GM23338 (cell line): ENCODE measurements at regions not wholly inside any gene's neighbourhood (a gene's known extent, or its start where the extent isn't known, plus 50 kb on each side); places are given as distances from the start of the nearest gene placed in this dataset.

Experiments
- ATAC-seq: fragments of 200-7000 bp; cut with Tn5 transposase; 3 replicates; pipeline ENCODE4 v1.9.1; 2020
- DNase-seq: peaks from one replicate; pipeline ENCODE4 v3.0.0-alpha.2; 2015; ENCODE audit warnings: low spot score
- H2AFZ ChIP-seq: fragments of 200-600 bp; sonication (generic); 2 replicates; pipeline ENCODE4 v1.8.0; 2016; ENCODE audit warnings: antibody characterized with exemption, mild to moderate bottlenecking, moderate library complexity
- H3F3A ChIP-seq: fragments of 200-600 bp; sonication (generic); replicated peaks from 2 replicates; pipeline ENCODE4 v1.8.0; 2017; ENCODE audit warnings: antibody characterized with exemption, mixed run types, low read depth
- H3K27ac ChIP-seq: fragments of 200-600 bp; sonication (generic); 2 replicates; pipeline ENCODE4 v1.6.1; 2016; ENCODE audit warnings: low read depth
- H3K27me3 ChIP-seq: fragments of 200-600 bp; sonication (generic); 2 replicates; pipeline ENCODE4 v1.8.0; 2016; ENCODE audit warnings: mild to moderate bottlenecking, mixed run types, moderate library complexity; ENCODE audit not compliant: insufficient read depth
- H3K36me3 ChIP-seq: fragments of 200-600 bp; sonication (generic); 2 replicates; pipeline ENCODE4 v1.8.0; 2016; ENCODE audit warnings: mild to moderate bottlenecking; ENCODE audit not compliant: insufficient read depth
- H3K4me1 ChIP-seq: fragments of 200-600 bp; sonication (generic); 2 replicates; pipeline ENCODE4 v1.8.0; 2016; ENCODE audit warnings: mild to moderate bottlenecking, moderate library complexity; ENCODE audit not compliant: insufficient read depth
- H3K4me2 ChIP-seq: fragments of 200-600 bp; sonication (generic); 2 replicates; pipeline ENCODE4 v1.7.1; 2017; ENCODE audit warnings: mixed run types
- H3K4me3 ChIP-seq: fragments of 200-600 bp; sonication (generic); 2 replicates; pipeline ENCODE4 v1.6.1; 2016; ENCODE audit warnings: mixed run types
- H3K79me2 ChIP-seq: fragments of 200-600 bp; sonication (generic); replicated peaks from 2 replicates; pipeline ENCODE4 v1.8.0; 2017; ENCODE audit warnings: mild to moderate bottlenecking; ENCODE audit not compliant: insufficient read depth
- H3K9me2 ChIP-seq: fragments of 200-600 bp; sonication (generic); 2 replicates; pipeline ENCODE4 v1.8.0; 2017; ENCODE audit not compliant: insufficient read depth
- H4K20me1 ChIP-seq: fragments of 200-600 bp; sonication (generic); replicated peaks from 2 replicates; pipeline ENCODE4 v1.8.0; 2017; ENCODE audit warnings: mild to moderate bottlenecking; ENCODE audit not compliant: insufficient read depth
- H3K27ac Mint-ChIP-seq: 2 replicates; pipeline ENCODE4 v1.8.0; 2020; ENCODE audit warnings: inconsistent platforms, mild to moderate bottlenecking, moderate library complexity, mixed read lengths
- H3K27me3 Mint-ChIP-seq: 3 replicates; pipeline ENCODE4 v1.8.0; 2022; ENCODE audit warnings: low read depth, mild to moderate bottlenecking, moderate library complexity, mixed read lengths, inconsistent platforms; ENCODE audit not compliant: insufficient read depth, poor library complexity
- H3K36me3 Mint-ChIP-seq: 3 replicates; pipeline ENCODE4 v1.8.0; 2021; ENCODE audit warnings: low read depth, mild to moderate bottlenecking, inconsistent platforms, moderate library complexity, mixed read lengths
- H3K4me1 Mint-ChIP-seq: 3 replicates; pipeline ENCODE4 v1.8.0; 2020; ENCODE audit warnings: mild to moderate bottlenecking, inconsistent platforms, mixed read lengths
- H3K4me3 Mint-ChIP-seq: 3 replicates; pipeline ENCODE4 v1.8.0; 2021; ENCODE audit warnings: moderate library complexity, mild to moderate bottlenecking, inconsistent platforms, mixed read lengths
- H3K9me3 Mint-ChIP-seq: 3 replicates; pipeline ENCODE4 v1.8.0; 2020; ENCODE audit warnings: moderate library complexity, mild to moderate bottlenecking, inconsistent platforms, mixed read lengths
- EZH2 ChIP-seq: fragments of 200-600 bp; sonication (generic); IDR thresholded peaks from one replicate; pipeline ENCODE4 v1.8.0; 2017; ENCODE audit warnings: antibody characterized with exemption, mild to moderate bottlenecking, low read depth; ENCODE audit not compliant: unreplicated experiment
- EZH2phosphoT487 ChIP-seq: fragments of 200-600 bp; sonication (generic); IDR thresholded peaks from one replicate; pipeline ENCODE4 v1.8.1; 2018; ENCODE audit warnings: antibody characterized with exemption; ENCODE audit not compliant: unreplicated experiment
- JUNB ChIP-seq: IDR thresholded peaks from one replicate; pipeline ENCODE4 v1.6.1; 2016; ENCODE audit warnings: antibody characterized with exemption; ENCODE audit not compliant: unreplicated experiment
- NANOG ChIP-seq: IDR thresholded peaks from 2 replicates; pipeline ENCODE4 v1.6.1; 2016; ENCODE audit warnings: antibody characterized with exemption, borderline replicate concordance
- STAT1 ChIP-seq: IDR thresholded peaks from one replicate; pipeline ENCODE4 v1.6.1; 2016; ENCODE audit warnings: antibody characterized with exemption; ENCODE audit not compliant: unreplicated experiment
- ZNF114 ChIP-seq: fragments of 250-450 bp; sonication (Bioruptor Pico); IDR thresholded peaks from 2 replicates; pipeline ENCODE4 v1.5.0; 2020; ENCODE audit warnings: mild to moderate bottlenecking, moderate library complexity
- ZNF331 ChIP-seq: fragments of 250-450 bp; sonication (Bioruptor Pico); IDR thresholded peaks from 2 replicates; pipeline ENCODE4 v1.5.0; 2020; ENCODE audit warnings: low read depth, mild to moderate bottlenecking, moderate library complexity
- TF ChIP-seq, protein P1 (sequence below): IDR thresholded peaks from 2 replicates; pipeline ENCODE4 v1.6.1; 2016; ENCODE audit warnings: antibody characterized with exemption
- TF ChIP-seq, protein P2 (sequence below): fragments of 250-450 bp; sonication (Bioruptor Pico); IDR thresholded peaks from 2 replicates; pipeline ENCODE4 v1.5.0; 2020; ENCODE audit warnings: mild to moderate bottlenecking, moderate library complexity

DNA sequence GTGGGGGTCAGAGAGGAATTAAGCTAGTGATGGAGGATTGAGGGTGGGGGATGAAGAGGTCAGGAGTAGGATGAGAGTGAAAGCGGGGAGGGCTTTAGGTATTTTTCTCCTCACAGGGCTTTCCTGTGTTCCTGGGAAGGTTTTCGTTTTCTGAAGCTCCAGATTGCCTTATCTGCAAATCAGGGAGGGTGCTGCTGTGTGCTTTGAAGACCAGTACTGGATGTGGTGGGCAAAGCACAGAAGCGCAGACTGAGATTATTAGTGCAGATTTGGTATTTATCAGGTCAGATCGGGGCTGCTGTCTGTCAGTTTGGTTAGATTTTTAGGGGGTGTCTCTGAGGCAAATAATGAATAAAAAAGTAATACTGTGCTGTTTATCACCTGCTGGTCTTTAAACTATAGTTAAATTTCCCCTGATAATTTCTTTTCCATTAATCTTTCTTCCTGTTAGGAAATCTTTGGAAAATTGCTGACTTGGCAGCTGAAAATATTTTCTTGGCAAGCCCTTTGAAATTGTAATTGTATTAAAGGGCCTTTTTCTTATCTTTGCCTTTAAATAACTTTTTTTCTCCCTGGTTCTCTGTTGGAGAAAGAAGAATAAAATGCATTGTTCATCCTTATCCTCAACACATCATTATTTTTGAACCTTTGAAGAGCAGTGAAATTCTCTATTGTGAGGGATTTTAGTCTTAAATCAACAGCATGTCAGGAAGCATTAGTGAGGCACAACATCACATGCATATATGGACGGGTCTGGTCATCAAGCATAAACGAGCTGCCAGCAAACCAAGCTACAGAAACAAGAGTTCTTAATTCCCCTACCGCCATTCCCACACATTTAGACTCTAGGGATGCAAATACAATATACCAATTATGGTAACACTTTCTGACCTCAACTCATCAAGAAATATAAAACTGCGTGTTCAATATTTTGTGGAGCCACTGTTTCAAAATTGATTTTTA is 139.6 kb downstream of the S1PR1 start (continued):
- no peak for TF ChIP-seq STAT1
- no peak for TF ChIP-seq NANOG
- TF ChIP-seq ZNF114 (CRISPR knock-in tag), result no peak
- TF ChIP-seq, protein P1, sequence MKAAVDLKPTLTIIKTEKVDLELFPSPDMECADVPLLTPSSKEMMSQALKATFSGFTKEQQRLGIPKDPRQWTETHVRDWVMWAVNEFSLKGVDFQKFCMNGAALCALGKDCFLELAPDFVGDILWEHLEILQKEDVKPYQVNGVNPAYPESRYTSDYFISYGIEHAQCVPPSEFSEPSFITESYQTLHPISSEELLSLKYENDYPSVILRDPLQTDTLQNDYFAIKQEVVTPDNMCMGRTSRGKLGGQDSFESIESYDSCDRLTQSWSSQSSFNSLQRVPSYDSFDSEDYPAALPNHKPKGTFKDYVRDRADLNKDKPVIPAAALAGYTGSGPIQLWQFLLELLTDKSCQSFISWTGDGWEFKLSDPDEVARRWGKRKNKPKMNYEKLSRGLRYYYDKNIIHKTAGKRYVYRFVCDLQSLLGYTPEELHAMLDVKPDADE, result no peak

DNA sequence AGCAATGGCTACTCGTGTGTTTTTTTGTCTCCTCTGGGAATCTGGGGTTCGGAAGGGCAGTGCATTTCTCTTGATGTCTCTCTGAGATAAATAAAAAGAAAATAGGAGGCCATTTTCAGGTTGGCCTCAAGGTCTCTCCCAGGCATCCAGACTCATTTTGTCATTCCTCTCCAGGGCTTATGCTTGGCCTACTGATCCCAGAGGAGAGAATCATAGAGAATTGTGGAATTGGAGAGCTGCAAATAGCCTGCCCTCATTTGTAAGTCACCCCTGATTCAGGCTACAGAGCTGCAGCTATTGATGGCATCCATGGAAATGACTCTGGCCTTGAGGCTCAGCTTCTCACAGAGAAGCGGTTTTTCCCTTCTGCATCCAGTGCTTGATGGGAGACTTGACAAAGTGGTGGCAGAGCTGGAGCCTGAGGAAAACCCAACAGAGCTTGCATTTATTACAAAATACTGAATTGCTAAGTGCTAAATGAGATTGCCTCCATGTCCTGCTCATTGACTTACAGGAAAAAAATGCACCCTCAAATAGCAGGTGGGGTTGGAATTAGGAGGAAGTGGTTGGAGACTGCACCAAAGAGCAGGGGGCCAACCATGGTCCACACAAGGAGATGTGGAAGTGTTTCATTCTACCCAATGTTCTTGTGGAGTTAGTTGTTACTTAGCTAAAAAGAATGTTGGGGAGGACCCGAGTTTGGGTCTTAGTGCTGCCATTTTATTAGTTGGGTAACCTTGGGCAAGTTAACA is 140.4 kb downstream of the S1PR1 start:
- H3K36me3 ChIP-seq, result no peaks in the 10 kb centered on the region
- Mint-ChIP-seq H3K9me3 (no peaks in the 10 kb centered on the region; the same call in 2 of the 3 replicates), H3K27ac (0 out of 2 replicates have a peak overlapping the region, but pooled peaks have one; percentile 27), H3K4me3 (no peak overlapping the region), H3K27me3 (peaks cover 2% of the 10 kb centered on the region), H3K36me3 (peaks cover 3% of the 10 kb centered on the region; the same call in 1 of the 3 replicates), H3K4me1 (peaks cover 32% of the 10 kb centered on the region)
- no peaks in the 10 kb centered on the region for H4K20me1 ChIP-seq
- no peaks in the 10 kb centered on the region for H3F3A ChIP-seq
- no peaks in the 10 kb centered on the region for H3K27me3 ChIP-seq
- ATAC-seq, result no peak
- H3K4me1 ChIP-seq, result peaks cover 16% of the 10 kb centered on the region; the same call in 1 of the 2 replicates
- no peak overlapping the region for H3K4me3 ChIP-seq
- no peak overlapping the region for H3K4me2 ChIP-seq
- no peaks in the 10 kb centered on the region for H3K79me2 ChIP-seq
- no peak for DNase-seq
- H2AFZ ChIP-seq, result no peak overlapping the region; the same call in 1 of the 2 replicates
- no peak overlapping the region for H3K27ac ChIP-seq
- peaks cover 9% of the 10 kb centered on the region; the same call in 1 of the 2 replicates for H3K9me2 ChIP-seq
- no peak for TF ChIP-seq EZH2
- TF ChIP-seq ZNF114 (CRISPR knock-in tag), result no peak
- TF ChIP-seq EZH2phosphoT487, result no peak
- TF ChIP-seq ZNF331 (CRISPR knock-in tag), result no peak
- no peak for TF ChIP-seq NANOG
- TF ChIP-seq, protein P2, sequence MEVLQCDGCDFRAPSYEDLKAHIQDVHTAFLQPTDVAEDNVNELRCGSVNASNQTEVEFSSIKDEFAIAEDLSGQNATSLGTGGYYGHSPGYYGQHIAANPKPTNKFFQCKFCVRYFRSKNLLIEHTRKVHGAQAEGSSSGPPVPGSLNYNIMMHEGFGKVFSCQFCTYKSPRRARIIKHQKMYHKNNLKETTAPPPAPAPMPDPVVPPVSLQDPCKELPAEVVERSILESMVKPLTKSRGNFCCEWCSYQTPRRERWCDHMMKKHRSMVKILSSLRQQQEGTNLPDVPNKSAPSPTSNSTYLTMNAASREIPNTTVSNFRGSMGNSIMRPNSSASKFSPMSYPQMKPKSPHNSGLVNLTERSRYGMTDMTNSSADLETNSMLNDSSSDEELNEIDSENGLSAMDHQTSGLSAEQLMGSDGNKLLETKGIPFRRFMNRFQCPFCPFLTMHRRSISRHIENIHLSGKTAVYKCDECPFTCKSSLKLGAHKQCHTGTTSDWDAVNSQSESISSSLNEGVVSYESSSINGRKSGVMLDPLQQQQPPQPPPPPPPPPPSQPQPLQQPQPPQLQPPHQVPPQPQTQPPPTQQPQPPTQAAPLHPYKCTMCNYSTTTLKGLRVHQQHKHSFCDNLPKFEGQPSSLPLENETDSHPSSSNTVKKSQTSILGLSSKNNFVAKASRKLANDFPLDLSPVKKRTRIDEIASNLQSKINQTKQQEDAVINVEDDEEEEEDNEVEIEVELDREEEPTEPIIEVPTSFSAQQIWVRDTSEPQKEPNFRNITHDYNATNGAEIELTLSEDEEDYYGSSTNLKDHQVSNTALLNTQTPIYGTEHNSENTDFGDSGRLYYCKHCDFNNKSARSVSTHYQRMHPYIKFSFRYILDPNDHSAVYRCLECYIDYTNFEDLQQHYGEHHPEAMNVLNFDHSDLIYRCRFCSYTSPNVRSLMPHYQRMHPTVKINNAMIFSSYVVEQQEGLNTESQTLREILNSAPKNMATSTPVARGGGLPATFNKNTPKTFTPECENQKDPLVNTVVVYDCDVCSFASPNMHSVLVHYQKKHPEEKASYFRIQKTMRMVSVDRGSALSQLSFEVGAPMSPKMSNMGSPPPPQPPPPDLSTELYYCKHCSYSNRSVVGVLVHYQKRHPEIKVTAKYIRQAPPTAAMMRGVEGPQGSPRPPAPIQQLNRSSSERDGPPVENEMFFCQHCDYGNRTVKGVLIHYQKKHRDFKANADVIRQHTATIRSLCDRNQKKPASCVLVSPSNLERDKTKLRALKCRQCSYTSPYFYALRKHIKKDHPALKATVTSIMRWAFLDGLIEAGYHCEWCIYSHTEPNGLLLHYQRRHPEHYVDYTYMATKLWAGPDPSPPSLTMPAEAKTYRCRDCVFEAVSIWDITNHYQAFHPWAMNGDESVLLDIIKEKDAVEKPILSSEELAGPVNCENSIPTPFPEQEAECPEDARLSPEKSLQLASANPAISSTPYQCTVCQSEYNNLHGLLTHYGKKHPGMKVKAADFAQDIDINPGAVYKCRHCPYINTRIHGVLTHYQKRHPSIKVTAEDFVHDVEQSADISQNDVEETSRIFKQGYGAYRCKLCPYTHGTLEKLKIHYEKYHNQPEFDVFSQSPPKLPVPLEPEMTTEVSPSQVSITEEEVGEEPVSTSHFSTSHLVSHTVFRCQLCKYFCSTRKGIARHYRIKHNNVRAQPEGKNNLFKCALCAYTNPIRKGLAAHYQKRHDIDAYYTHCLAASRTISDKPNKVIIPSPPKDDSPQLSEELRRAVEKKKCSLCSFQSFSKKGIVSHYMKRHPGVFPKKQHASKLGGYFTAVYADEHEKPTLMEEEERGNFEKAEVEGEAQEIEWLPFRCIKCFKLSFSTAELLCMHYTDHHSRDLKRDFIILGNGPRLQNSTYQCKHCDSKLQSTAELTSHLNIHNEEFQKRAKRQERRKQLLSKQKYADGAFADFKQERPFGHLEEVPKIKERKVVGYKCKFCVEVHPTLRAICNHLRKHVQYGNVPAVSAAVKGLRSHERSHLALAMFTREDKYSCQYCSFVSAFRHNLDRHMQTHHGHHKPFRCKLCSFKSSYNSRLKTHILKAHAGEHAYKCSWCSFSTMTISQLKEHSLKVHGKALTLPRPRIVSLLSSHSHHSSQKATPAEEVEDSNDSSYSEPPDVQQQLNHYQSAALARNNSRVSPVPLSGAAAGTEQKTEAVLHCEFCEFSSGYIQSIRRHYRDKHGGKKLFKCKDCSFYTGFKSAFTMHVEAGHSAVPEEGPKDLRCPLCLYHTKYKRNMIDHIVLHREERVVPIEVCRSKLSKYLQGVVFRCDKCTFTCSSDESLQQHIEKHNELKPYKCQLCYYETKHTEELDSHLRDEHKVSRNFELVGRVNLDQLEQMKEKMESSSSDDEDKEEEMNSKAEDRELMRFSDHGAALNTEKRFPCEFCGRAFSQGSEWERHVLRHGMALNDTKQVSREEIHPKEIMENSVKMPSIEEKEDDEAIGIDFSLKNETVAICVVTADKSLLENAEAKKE, result no peak
- no peak for TF ChIP-seq STAT1
- TF ChIP-seq, protein P1, result no peak
- TF ChIP-seq JUNB, result no peak
